ENCODE measurements at regions not wholly inside any gene's neighbourhood (a gene's known extent, or its start where the extent isn't known, plus 50 kb on each side); places are given as distances from the start of the nearest gene placed in this dataset.

DNA sequence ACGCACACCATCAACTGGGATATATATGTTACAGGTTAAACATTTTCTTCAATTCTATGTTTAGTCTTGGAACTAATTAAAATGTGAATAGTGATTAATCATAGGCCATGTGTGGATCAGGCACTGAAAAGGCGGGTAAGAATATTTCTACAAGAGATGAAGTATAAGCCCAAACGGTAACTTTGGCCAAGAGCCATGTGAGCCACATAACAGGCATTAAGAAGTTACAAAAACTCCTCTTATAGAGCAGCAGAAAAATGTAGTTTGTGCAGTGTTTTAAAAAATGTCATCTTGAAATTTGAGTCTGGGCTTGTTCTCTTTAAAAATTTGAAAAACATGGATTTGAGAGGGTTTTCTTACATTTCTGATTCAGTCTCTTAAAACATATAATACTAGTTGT lies 521.8 kb upstream of the DIPK2B start:
- DNase-seq: no peak

- no peak for DNase-seq
Measured at GRCh38 chrX:45719751-45720501, 519.2 kb upstream of the DIPK2B start.

DNA sequence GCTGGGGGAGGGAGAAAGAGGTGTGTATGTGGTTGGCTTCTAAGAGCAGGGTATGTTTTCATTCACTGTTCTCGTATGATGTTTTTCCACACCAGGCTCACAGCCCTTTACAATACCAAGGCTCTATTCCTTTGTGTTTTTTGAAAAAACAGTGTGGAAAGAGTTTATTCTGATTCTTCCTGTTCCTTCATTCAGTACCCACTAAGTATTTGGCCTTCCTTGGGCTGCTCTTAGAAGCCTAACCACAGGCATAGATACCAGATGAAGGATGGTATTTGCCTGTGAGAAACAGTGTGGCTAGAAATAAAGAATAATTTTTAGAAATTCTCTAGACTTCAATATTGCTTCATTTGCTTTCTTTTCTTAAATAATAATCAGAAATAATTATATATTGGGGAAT lies 518.0 kb upstream of the DIPK2B start:
- no peak for DNase-seq

GRCh38 chrX:45716750-45717149 lies 516.1 kb upstream of the DIPK2B start:
- no peak for DNase-seq

DNA sequence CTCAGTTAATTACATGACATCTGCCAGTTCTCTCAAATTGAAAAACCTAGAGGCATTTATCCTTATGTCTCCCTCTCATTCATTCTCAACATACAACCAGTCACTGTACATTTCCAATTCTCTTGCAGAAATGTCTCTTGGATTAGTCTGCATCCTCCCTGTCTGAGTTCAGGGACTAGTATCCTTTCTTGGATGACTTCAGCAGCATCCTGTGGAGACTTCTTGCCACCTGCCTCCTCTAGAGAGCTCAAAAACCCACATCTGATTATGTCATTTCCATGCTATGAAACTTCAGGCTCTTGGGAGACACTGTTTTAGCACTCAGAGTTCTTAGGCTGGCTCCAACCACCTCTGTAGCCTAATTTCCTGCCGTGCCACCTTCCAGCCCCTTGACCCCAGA lies 515.1 kb upstream of the DIPK2B start:
- no peak for DNase-seq

DNA sequence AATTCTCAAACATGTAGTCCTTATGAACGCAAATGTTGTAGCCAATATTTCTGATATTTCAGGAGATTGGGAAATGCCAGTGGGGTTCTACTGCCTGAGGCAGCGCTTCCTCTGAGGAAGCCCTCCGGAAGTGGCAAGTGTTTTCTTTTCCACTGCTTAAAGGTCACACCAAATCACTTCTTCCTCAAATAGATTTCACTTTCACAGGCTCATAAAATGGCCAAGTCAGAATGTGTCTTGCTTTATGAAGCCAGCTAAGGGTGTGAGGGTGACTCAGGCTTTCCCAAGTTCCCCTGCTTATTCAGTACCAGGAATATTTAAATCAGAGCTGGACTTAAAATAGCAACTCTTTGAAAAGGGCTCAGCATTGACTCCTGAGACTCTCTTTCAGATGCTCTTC lies 514.2 kb upstream of the DIPK2B start:
- no peak for DNase-seq

GRCh38 chrX:45712067-45712466 lies 511.4 kb upstream of the DIPK2B start:
- DNase-seq: no peak

DNA sequence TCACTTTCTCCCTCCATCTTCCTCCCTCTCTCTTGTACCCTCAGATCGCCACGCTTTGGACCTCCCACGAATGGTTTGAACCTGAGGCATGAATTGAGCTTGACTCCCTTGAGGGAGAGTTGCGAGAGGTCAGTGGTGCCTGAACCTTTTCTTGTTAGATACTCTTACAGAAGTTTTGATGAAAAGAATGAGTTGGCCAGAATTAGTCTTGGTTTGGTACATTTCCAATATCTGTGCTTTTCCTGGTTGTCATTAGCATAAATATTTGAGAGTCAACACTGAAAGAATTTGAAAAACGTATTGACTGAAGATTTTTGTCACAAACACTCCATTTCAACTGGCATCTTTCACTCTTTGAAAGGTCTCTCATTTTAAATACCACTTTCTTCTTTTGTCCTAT lies 510.6 kb upstream of the DIPK2B start:
- DNase-seq: no peak

DNA sequence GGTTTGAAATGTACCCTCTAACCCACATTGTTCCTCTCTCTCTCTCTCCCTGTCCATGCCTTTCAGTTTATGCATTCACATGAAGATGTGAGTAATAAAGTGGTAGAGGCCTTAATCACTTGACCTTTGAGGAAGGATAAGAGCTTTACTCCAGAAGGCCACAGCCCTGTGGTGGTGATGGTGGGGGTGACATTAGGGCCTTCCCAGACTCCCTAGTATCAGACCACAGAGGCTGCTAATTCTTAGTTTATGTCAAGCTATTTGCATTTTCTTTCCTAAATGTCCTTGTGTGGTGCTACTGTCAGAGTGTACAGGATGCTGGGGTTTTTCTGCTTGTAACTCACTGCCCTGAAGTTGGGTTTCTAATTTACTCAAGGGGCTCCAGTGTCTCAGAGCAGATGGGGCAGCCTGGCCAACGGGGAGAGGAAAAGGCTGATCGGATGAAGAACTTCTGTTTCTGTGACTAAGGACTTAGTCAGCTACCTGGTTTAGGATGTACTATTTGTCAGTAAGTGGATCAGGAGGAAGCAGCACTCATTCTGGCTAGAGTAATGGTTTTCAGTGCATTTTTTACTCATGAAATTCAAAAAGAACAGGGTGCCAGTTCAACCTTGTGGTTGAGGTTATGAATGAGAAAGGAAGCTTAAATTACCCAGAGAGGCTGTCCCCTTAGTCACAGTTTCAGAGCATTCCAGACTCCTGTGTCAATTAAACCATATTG lies 509.6 kb upstream of the DIPK2B start:
- DNase-seq: no peak

DNA sequence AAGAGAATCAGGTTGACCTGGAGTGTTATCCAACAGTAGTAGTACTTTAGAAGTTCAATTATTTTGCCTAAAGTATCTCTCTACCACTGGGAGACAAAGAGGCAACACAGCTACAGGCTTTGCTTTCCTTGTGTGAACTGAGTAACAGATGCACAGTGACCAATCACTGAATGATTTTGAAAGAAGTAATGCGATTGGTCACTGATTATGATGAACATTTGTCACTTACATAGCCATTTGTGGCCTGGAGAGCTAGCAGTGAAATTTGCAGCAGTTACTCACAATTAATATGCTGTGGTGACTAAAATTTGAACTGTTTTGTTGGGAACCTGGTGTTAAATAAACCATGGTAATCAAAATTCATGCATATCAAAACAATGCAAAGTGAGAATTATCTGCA lies 508.7 kb upstream of the DIPK2B start:
- DNase-seq: no peak

GRCh38 chrX:45699158-45699557 lies 498.5 kb upstream of the DIPK2B start:
- DNase-seq: no peak

GRCh38 chrX:45697591-45697990 lies 496.9 kb upstream of the DIPK2B start:
- DNase-seq: no peak

- no peak for DNase-seq
Measured at GRCh38 chrX:45696736-45697135, 496.1 kb upstream of the DIPK2B start.

GRCh38 chrX:45689971-45690370 lies 489.3 kb upstream of the DIPK2B start:
- DNase-seq: no peak

DNA sequence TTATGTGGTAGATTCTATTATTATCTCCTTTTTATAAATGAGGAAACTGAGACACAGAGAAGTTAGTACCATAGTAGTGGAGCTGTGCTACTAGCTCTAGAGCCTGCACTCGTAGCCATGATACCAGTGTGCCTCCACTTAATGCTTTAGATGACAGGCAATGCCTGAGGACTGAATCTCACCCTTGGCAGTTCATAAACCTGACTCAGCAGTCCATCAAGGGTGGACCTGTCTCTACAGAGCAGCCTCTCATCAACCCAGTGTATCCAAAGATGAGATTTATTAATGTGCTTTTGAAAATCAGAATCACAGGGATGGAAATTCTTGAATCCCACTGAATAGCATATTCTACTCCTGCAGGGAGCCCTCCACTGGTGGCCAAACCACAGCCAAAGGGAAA lies 483.2 kb upstream of the DIPK2B start:
- no peak for DNase-seq

DNA sequence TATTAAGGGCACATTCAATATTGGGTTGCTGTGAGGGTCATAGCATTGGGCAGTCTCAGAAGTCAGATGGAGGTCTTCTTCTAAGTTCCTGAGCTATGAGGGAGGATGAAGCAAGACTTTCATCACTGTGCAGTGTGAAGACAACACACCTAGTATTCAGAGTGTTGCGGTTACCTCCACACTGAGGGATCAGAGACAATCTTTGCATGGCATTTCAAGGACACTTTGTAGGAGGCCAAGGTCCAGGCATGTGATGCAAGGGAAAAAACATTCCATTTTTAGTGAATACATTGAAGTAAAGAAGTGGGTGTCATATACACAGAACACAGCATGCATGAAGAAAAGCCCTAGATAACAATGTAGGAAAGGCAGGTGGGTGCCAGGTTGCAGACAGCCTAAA lies 481.2 kb upstream of the DIPK2B start:
- DNase-seq: no peak

GRCh38 chrX:45669715-45670340 lies 469.2 kb upstream of the DIPK2B start:
- no peak for DNase-seq

DNA sequence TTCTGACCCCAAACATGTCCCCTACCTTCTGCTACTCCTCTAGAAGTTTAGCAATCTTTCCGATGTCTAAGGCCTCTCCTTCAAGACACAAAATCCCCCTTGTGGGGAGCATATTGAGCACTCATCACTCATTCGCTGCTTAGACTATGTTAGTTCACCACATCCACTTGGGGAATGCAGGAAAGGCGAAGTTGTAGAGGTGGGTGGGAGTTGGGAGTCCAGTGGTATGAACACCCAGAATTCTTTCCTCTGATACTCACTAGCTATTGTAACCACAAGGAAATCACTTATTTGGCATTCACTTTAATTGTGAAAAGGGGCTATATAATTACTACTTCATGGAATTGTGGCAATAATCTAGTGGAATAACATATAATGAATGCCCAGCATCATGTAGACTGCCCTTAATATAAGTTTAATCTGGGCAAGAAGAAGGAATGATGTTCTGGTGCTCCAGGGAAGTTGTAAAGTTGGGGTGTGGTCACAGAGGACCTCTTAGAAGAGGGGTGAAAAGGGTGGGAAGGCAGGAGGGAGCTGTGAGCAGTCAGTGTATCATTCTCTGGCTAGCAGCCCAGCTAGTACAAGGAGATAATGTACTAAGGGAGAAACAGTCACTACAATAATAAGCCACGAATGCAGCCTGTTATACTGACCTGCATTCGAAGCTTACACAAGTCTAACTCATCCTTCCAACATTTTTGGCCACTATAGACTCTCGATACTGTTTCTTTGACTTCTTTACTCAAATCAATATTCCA lies 468.2 kb upstream of the DIPK2B start:
- no peak for DNase-seq

- no peak for DNase-seq
Measured at GRCh38 chrX:45667666-45668065, 467.0 kb upstream of the DIPK2B start.

DNA sequence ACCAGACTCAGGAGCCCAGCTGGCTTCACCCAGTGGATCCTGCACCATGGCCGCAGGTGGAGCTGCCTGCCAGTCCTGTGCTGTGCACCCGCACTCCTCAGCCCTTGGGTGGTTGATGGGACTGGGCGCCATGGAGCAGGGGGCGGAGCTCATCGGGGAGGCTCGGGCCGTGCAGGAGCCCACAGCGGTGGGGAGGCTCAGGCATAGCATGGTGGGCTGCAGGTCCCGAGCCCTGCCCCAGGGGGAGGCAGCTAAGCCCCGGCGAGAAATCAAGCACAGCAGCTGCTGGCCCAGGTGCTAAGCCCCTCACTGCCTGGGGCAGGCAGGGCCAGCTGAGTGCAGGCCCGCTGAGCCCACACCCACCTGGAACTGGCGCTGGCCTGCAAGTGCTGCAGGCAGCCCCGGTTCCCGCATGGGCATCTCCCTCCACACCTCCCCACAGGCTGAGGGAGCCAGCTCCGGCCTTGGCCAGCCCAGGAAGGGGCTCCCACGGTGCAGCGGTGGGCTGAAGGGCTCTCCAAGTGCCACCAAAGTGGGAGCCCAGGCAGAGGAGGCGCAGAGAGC lies 464.1 kb upstream of the DIPK2B start:
- DNase-seq: no peak

DNA sequence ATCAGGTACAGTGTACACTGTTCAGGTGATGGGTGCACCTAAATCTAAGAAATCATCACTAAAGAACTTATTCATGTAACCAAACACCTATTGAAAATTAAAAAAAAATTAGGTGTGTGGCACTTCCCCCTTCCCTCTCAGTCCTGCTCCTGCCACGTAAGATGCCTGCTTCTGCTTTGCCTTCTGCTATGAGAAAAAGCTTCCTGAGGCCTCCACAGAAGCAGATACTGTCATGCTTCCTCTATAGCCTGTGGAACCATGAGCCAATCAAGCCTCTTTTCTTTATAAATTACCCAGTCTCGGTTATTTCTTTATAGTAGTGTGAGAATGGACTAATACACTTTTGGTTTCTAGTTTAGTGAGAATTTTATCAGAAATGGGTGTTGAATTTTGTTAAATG lies 459.8 kb upstream of the DIPK2B start:
- no peak for DNase-seq

- no peak for DNase-seq
Measured at GRCh38 chrX:45633419-45633818, 432.7 kb upstream of the DIPK2B start.

GRCh38 chrX:45632506-45632905 lies 431.8 kb upstream of the DIPK2B start:
- DNase-seq: no peak

Data from CD4-positive, alpha-beta T cell treated with Interleukin-17A for 4 hours (primary cell).